Bronchial epithelial cell (primary cell): ENCODE measurements at regions not wholly inside any gene's neighbourhood (a gene's known extent, or its start where the extent isn't known, plus 50 kb on each side); places are given as distances from the start of the nearest gene placed in this dataset.
A peak's percentile ranks its signal among the peaks of the same experiment; 100 is the strongest.

ENCODE experiments used
- DNase-seq: peaks from one replicate; pipeline ENCODE4 v3.0.0-alpha.2; 2010; ENCODE audit warnings: low read depth
- FAIRE-seq: peaks from 2 replicates; lab custom pipeline; 2011; peaks lifted over from hg19 to GRCh38; lab: Jason Lieb, UNC
- H3K27me3 ChIP-seq: 2 replicates; pipeline ENCODE4 v1.5.1; 2011; ENCODE audit warnings: low read length; ENCODE audit not compliant: control insufficient read depth, insufficient read depth
- H3K36me3 ChIP-seq: 2 replicates; pipeline ENCODE4 v1.5.1; 2011; ENCODE audit warnings: low read length; ENCODE audit not compliant: control insufficient read depth, insufficient read depth
- H3K4me3 ChIP-seq: 2 replicates; pipeline ENCODE4 v1.5.1; 2011; ENCODE audit warnings: mild to moderate bottlenecking, low read depth, low read length, control low read depth
- CTCF ChIP-seq: IDR thresholded peaks from 2 replicates; pipeline ENCODE4 v1.5.1; 2011; ENCODE audit warnings: mild to moderate bottlenecking, moderate library complexity, low read length, control low read depth, inconsistent platforms; ENCODE audit not compliant: insufficient read depth, severe bottlenecking

- H3K27me3 ChIP-seq: no peaks in the 10 kb centered on the region
- FAIRE-seq (no peak), DNase-seq (no peak)
- TF ChIP-seq CTCF: no peak
- H3K4me3 ChIP-seq: no peak overlapping the region
- no peaks in the 10 kb centered on the region for H3K36me3 ChIP-seq
These were observed 386.2 kb downstream of the PCDH7 start for GRCh38 chr4:31106419-31106818.

- DNase-seq: peak; percentile 39
These were observed 387.2 kb downstream of the PCDH7 start for GRCh38 chr4:31107362-31107761.

DNA sequence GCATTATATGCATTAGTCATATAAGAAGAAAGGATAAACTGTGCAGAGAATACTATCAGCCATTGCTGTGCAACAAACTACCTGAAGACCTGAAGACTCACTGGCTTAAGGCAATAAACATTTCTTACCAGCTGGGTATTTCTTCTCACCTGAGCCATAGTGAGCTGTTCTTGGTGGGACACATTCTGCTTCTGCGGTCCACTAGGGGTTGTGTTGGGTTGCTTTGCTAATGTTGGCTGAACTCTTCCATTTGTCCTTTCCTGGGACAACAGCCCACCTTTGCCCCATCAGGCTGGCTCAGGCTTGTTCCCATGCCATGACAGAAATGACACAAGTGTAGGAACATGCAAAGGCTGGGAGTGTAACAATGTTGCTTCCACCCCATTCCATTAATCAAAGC is 388.6 kb downstream of the PCDH7 start:
- TF ChIP-seq CTCF: no peak
- FAIRE-seq (no peak), DNase-seq (no peak)
- Histone ChIP-seq H3K4me3 (no peak overlapping the region), H3K27me3 (no peaks in the 10 kb centered on the region), H3K36me3 (no peaks in the 10 kb centered on the region)

More at GRCh38 chr4:31107362-31107761, 387.2 kb downstream of the PCDH7 start:
- no peaks in the 10 kb centered on the region for H3K36me3 ChIP-seq
- FAIRE-seq: no peak
- no peak for TF ChIP-seq CTCF
- H3K4me3 ChIP-seq: no peak overlapping the region
- H3K27me3 ChIP-seq: no peaks in the 10 kb centered on the region

DNA sequence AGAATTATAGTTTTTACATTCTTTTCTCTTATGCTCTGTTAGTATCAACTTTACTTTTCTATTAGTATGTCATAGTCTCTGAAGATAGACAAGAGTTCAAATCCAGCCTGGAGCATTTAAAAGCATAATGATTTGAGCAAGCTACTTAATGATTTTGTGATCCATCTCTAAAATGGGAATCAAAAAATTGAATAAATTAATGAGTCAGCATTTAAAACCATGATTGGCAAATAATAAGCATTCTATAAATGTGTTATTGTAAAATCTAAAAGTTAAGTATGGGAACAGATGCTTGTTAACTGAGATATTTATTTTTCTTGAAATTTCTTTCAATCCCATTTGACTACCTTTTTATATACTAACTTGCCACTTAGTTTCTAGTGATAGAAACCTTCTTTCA is 391.6 kb downstream of the PCDH7 start:
- Histone ChIP-seq H3K4me3 (no peak overlapping the region), H3K27me3 (no peaks in the 10 kb centered on the region), H3K36me3 (no peaks in the 10 kb centered on the region)
- TF ChIP-seq CTCF: no peak
- FAIRE-seq (no peak), DNase-seq (no peak)

DNA sequence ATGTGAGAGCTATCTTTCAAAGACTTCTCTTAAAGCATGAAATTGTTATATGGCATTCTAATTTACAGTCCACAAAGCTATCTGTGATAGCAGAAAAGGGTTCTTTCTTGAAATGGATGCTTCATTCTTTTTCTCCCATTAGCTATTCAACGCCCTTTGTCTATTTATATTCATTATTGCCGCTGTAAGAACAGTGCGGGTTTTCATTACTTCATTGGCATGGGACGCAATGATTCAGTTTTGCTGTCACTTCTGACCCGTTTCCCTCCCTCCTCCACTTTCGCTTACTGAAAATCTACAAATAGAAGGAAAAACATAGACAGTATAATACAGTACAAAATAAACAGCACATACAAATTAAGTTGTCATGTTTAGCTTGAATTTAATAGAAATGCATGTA is 394.6 kb downstream of the PCDH7 start:
- H3K4me3 ChIP-seq: no peak overlapping the region
- DNase-seq: no peak
- H3K27me3 ChIP-seq: no peaks in the 10 kb centered on the region
- no peak for FAIRE-seq
- no peaks in the 10 kb centered on the region for H3K36me3 ChIP-seq
- TF ChIP-seq CTCF: no peak

- Histone ChIP-seq H3K36me3 (no peaks in the 10 kb centered on the region), H3K4me3 (no peak overlapping the region), H3K27me3 (no peaks in the 10 kb centered on the region)
- TF ChIP-seq CTCF: no peak
- DNase-seq: no peak
- no peak for FAIRE-seq
These were observed 403.9 kb downstream of the PCDH7 start for GRCh38 chr4:31124008-31124585.
